A549 (cell line): ENCODE measurements at regions not wholly inside any gene's neighbourhood (a gene's known extent, or its start where the extent isn't known, plus 50 kb on each side); places are given as distances from the start of the nearest gene placed in this dataset.

Experiments
- ATAC-seq, 2 experiments: fragments of 200-7000 bp in 1 of 2; fragments of >200 bp in 1 of 2; cut with Nextera tagmentation in 1 of 2; cut with Tn5 transposase in 1 of 2; 3 replicates each; pipeline versions ENCODE4 v1.8.0 to v1.9.1; 2018 to 2020; ENCODE audit warnings: mild to moderate bottlenecking in 1 of 2, moderate library complexity in 1 of 2
- CTCF ChIA-PET: fragments of 300-600 bp; sonication (Branson Sonifier 250); formaldehyde crosslinking; extraction: SDS; loops from one replicate; lab custom pipeline; 2021; ENCODE audit warnings: antibody characterized with exemption, inconsistent platforms; lab: Yijun Ruan, JAX
- POLR2A ChIA-PET: fragments of 350-600 bp; formaldehyde crosslinking; extraction: SDS; loops from one replicate; lab custom pipeline; 2021; ENCODE audit warnings: antibody characterized with exemption, inconsistent platforms; lab: Yijun Ruan, JAX
- DNase-seq, 2 experiments: peaks; one replicate each; pipeline versions ENCODE4 v3.0.0 to v3.0.0-alpha.2; 2011 to 2016; ENCODE audit warnings: low read depth in 1 of 2, low spot score in 1 of 2
- FAIRE-seq: peaks from 2 replicates; lab custom pipeline; 2011; peaks lifted over from hg19 to GRCh38; lab: Jason Lieb, UNC
- H3K27ac ChIP-seq, 2 experiments: fragments of >200 bp; sonication (Bioruptor Twin); formaldehyde crosslinking; 3 replicates each; pipeline ENCODE4 v1.5.1; 2016 to 2017
- H3K4me1 ChIP-seq: fragments of >200 bp; sonication (Bioruptor Twin); formaldehyde crosslinking; 3 replicates; pipeline ENCODE4 v1.6.1; 2016
- H3K4me2 ChIP-seq: fragments of >200 bp; sonication (Bioruptor Twin); formaldehyde crosslinking; 3 replicates; pipeline ENCODE4 v1.6.1; 2016
- H3K4me3 ChIP-seq: fragments of >200 bp; sonication (Bioruptor Twin); formaldehyde crosslinking; 3 replicates; pipeline ENCODE4 v1.5.1; 2016
- H3K9me3 ChIP-seq: fragments of >200 bp; sonication (Bioruptor Twin); formaldehyde crosslinking; 3 replicates; pipeline ENCODE4 v1.6.1; 2016
- BHLHE40 ChIP-seq: IDR thresholded peaks from 2 replicates; pipeline ENCODE4 v1.6.1; 2012; ENCODE audit warnings: low read depth, low read length, inconsistent platforms
- CBX2 ChIP-seq: fragments of 200-600 bp; sonication (generic); IDR thresholded peaks from 2 replicates; pipeline ENCODE4 v1.6.1; 2016; ENCODE audit warnings: low read depth, mild to moderate bottlenecking, borderline replicate concordance
- CBX8 ChIP-seq: fragments of 200-600 bp; sonication (generic); IDR thresholded peaks from 2 replicates; pipeline ENCODE4 v1.6.1; 2016
- CEBPB ChIP-seq, 2 experiments: fragments of >200 bp in 1 of 2; sonication (Bioruptor Twin) in 1 of 2; formaldehyde crosslinking in 1 of 2; IDR thresholded peaks; 2 replicates each; pipeline ENCODE4 v1.6.1; 2012 to 2016
- CHD2 ChIP-seq: fragments of 150-350 bp; IDR thresholded peaks from 2 replicates; pipeline ENCODE4 v1.6.1; 2014; ENCODE audit warnings: low read length; ENCODE audit not compliant: partially characterized antibody
- HDAC2 ChIP-seq: fragments of 200-600 bp; sonication (generic); IDR thresholded peaks from 2 replicates; pipeline ENCODE4 v1.6.1; 2016
- HEYL ChIP-seq: fragments of 250-450 bp; sonication (Bioruptor Pico); IDR thresholded peaks from 2 replicates; pipeline ENCODE4 v1.8.0; 2021; ENCODE audit warnings: mild to moderate bottlenecking, moderate library complexity
- HOXA7 ChIP-seq: fragments of 250-450 bp; sonication (Bioruptor Pico); IDR thresholded peaks from 2 replicates; pipeline ENCODE4 v1.5.0; 2020; ENCODE audit warnings: mild to moderate bottlenecking, moderate library complexity
- HOXB5 ChIP-seq: fragments of 250-450 bp; sonication (Bioruptor Pico); IDR thresholded peaks from 2 replicates; pipeline ENCODE4 v1.5.0; 2020; ENCODE audit warnings: mild to moderate bottlenecking, moderate library complexity
- KDM1A ChIP-seq: fragments of 200-600 bp; sonication (generic); IDR thresholded peaks from 2 replicates; pipeline ENCODE4 v1.6.1; 2016; ENCODE audit warnings: low read depth, mild to moderate bottlenecking
- MYC ChIP-seq: IDR thresholded peaks from 2 replicates; pipeline ENCODE4 v1.6.1; 2012; ENCODE audit warnings: mild to moderate bottlenecking, inconsistent platforms, low read length, improper control_type of control experiment, borderline replicate concordance
- NPAS2 ChIP-seq: fragments of 250-450 bp; sonication (Bioruptor Pico); IDR thresholded peaks from 2 replicates; pipeline ENCODE4 v1.8.0; 2022; ENCODE audit warnings: mild to moderate bottlenecking, moderate library complexity, borderline replicate concordance
- NR3C1 ChIP-seq: fragments of >200 bp; sonication (Bioruptor Twin); formaldehyde crosslinking; IDR thresholded peaks from 3 replicates; pipeline ENCODE4 v1.6.1; 2017
- POLR2A ChIP-seq: IDR thresholded peaks from 2 replicates; pipeline ENCODE4 v1.6.1; 2012; ENCODE audit warnings: mild to moderate bottlenecking, low read length
- RNF2 ChIP-seq: fragments of 200-600 bp; sonication (generic); IDR thresholded peaks from 2 replicates; pipeline ENCODE4 v1.6.1; 2016; ENCODE audit warnings: low read depth, mild to moderate bottlenecking, antibody characterized with exemption, moderate library complexity, borderline replicate concordance
- SMC3 ChIP-seq: fragments of >200 bp; sonication (Bioruptor Twin); formaldehyde crosslinking; IDR thresholded peaks from 3 replicates; pipeline ENCODE4 v1.6.1; 2018; ENCODE audit warnings: inconsistent platforms
- WGBS: methylation state at CpG from one replicate; pipeline ENCODE4 v1.1.6; 2017; ENCODE audit errors: missing lambda C conversion rate; 5-methylcytosine and 5-hydroxymethylcytosine counted together
- TF ChIP-seq, protein P1 (sequence below): fragments of >200 bp; sonication (Bioruptor Twin); formaldehyde crosslinking; IDR thresholded peaks from 3 replicates; pipeline ENCODE4 v1.5.1; 2016
- TF ChIP-seq, protein P2 (sequence below): fragments of >200 bp; sonication (Bioruptor Twin); formaldehyde crosslinking; IDR thresholded peaks from 3 replicates; pipeline ENCODE4 v1.6.1; 2016
- TF ChIP-seq, protein P3 (sequence below): IDR thresholded peaks from 2 replicates; pipeline ENCODE4 v1.6.1; 2012
- TF ChIP-seq, protein P4 (sequence below): fragments of 200-600 bp; sonication (generic); IDR thresholded peaks from 2 replicates; pipeline ENCODE4 v1.6.1; 2016; ENCODE audit warnings: antibody characterized with exemption, mild to moderate bottlenecking, moderate library complexity
- TF ChIP-seq, protein P5 (sequence below): fragments of 450-650 bp; IDR thresholded peaks from 2 replicates; pipeline ENCODE4 v1.6.1; 2014; ENCODE audit warnings: antibody characterized with exemption
- TF ChIP-seq, protein P6 (sequence below): fragments of 250-450 bp; sonication (Bioruptor Pico); IDR thresholded peaks from 2 replicates; pipeline ENCODE4 v1.5.0; 2020; ENCODE audit warnings: low read depth, mild to moderate bottlenecking, moderate library complexity

DNA sequence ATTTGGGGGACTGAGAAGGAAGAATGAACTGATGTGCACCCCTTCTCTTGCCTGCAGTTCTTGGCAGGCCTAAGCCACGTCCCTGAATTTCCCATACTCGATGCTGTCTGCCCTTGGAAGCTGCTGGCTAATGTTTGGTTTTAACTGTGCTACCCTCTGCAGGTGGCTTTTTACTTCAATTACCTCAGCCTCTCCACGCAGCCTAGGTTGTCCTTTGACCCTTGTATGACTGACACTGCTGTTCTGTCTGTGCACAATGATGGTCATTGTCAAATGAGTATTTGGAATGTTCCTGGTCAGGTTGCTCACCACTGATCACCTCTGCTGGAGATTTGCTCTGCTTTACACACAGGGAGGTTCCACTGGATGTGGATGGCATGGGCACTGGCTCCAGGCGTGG is 137.1 kb downstream of the ZNF518B start:
- H3K4me2 ChIP-seq = no peak overlapping the region
- WGBS = 0% methylated on average over 4 of the region's 4 CpGs
- DNase-seq (no peak), FAIRE-seq (no peak), ATAC-seq (no peak)
- H3K9me3 ChIP-seq = no peaks in the 10 kb centered on the region
- no peak overlapping the region for H3K27ac ChIP-seq
- no peak overlapping the region for H3K4me3 ChIP-seq
- POLR2A ChIA-PET = no interaction called here
- no peaks in the 10 kb centered on the region for H3K4me1 ChIP-seq
- CTCF ChIA-PET = no interaction called here
- TF ChIP-seq, protein P1, sequence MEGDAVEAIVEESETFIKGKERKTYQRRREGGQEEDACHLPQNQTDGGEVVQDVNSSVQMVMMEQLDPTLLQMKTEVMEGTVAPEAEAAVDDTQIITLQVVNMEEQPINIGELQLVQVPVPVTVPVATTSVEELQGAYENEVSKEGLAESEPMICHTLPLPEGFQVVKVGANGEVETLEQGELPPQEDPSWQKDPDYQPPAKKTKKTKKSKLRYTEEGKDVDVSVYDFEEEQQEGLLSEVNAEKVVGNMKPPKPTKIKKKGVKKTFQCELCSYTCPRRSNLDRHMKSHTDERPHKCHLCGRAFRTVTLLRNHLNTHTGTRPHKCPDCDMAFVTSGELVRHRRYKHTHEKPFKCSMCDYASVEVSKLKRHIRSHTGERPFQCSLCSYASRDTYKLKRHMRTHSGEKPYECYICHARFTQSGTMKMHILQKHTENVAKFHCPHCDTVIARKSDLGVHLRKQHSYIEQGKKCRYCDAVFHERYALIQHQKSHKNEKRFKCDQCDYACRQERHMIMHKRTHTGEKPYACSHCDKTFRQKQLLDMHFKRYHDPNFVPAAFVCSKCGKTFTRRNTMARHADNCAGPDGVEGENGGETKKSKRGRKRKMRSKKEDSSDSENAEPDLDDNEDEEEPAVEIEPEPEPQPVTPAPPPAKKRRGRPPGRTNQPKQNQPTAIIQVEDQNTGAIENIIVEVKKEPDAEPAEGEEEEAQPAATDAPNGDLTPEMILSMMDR = no peak
- no peak for TF ChIP-seq HDAC2
- TF ChIP-seq CBX8 = no peak
- TF ChIP-seq, protein P2, sequence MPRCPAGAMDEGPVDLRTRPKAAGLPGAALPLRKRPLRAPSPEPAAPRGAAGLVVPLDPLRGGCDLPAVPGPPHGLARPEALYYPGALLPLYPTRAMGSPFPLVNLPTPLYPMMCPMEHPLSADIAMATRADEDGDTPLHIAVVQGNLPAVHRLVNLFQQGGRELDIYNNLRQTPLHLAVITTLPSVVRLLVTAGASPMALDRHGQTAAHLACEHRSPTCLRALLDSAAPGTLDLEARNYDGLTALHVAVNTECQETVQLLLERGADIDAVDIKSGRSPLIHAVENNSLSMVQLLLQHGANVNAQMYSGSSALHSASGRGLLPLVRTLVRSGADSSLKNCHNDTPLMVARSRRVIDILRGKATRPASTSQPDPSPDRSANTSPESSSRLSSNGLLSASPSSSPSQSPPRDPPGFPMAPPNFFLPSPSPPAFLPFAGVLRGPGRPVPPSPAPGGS = no peak
- TF ChIP-seq CHD2 = no peak
- no peak for TF ChIP-seq CBX2
- TF ChIP-seq NR3C1 = no peak
- no peak for TF ChIP-seq POLR2A
- TF ChIP-seq, protein P3, sequence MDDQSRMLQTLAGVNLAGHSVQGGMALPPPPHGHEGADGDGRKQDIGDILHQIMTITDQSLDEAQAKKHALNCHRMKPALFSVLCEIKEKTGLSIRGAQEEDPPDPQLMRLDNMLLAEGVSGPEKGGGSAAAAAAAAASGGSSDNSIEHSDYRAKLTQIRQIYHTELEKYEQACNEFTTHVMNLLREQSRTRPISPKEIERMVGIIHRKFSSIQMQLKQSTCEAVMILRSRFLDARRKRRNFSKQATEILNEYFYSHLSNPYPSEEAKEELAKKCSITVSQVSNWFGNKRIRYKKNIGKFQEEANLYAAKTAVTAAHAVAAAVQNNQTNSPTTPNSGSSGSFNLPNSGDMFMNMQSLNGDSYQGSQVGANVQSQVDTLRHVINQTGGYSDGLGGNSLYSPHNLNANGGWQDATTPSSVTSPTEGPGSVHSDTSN = no peak
- TF ChIP-seq NPAS2 = no peak
- TF ChIP-seq HOXB5 (CRISPR knock-in tag) = no peak
- TF ChIP-seq, protein P4, sequence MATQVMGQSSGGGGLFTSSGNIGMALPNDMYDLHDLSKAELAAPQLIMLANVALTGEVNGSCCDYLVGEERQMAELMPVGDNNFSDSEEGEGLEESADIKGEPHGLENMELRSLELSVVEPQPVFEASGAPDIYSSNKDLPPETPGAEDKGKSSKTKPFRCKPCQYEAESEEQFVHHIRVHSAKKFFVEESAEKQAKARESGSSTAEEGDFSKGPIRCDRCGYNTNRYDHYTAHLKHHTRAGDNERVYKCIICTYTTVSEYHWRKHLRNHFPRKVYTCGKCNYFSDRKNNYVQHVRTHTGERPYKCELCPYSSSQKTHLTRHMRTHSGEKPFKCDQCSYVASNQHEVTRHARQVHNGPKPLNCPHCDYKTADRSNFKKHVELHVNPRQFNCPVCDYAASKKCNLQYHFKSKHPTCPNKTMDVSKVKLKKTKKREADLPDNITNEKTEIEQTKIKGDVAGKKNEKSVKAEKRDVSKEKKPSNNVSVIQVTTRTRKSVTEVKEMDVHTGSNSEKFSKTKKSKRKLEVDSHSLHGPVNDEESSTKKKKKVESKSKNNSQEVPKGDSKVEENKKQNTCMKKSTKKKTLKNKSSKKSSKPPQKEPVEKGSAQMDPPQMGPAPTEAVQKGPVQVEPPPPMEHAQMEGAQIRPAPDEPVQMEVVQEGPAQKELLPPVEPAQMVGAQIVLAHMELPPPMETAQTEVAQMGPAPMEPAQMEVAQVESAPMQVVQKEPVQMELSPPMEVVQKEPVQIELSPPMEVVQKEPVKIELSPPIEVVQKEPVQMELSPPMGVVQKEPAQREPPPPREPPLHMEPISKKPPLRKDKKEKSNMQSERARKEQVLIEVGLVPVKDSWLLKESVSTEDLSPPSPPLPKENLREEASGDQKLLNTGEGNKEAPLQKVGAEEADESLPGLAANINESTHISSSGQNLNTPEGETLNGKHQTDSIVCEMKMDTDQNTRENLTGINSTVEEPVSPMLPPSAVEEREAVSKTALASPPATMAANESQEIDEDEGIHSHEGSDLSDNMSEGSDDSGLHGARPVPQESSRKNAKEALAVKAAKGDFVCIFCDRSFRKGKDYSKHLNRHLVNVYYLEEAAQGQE = no peak
- TF ChIP-seq, protein P5, sequence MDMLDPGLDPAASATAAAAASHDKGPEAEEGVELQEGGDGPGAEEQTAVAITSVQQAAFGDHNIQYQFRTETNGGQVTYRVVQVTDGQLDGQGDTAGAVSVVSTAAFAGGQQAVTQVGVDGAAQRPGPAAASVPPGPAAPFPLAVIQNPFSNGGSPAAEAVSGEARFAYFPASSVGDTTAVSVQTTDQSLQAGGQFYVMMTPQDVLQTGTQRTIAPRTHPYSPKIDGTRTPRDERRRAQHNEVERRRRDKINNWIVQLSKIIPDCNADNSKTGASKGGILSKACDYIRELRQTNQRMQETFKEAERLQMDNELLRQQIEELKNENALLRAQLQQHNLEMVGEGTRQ = no peak
- TF ChIP-seq SMC3 = no peak
- TF ChIP-seq, protein P6, sequence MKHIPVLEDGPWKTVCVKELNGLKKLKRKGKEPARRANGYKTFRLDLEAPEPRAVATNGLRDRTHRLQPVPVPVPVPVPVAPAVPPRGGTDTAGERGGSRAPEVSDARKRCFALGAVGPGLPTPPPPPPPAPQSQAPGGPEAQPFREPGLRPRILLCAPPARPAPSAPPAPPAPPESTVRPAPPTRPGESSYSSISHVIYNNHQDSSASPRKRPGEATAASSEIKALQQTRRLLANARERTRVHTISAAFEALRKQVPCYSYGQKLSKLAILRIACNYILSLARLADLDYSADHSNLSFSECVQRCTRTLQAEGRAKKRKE (CRISPR knock-in tag) = no peak
- no peak for TF ChIP-seq HEYL (CRISPR knock-in tag)
- no peak for TF ChIP-seq CEBPB (IDR thresholded peaks at IDR 0.05)
- TF ChIP-seq RNF2 = no peak

DNA sequence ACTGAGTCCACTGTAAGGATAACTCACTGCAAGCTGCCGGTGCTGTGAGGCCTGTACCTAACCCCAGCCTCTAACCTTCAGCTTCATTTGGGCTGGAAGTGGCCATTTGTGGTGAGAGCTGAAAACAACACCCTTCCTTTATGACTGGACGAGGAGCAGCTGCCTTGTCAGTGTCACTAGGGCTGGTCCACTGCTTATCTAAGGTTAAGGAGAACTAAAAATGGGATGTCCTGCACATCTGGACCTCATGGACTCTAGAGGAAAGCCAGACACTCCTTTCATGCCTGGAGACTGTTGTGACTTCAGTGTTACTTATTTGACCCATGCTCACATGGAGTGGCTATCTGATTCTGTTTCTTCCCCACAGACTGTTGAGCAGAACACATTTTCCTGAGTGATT is 139.9 kb downstream of the ZNF518B start:
- Histone ChIP-seq H3K4me1 (no peaks in the 10 kb centered on the region), H3K9me3 (no peaks in the 10 kb centered on the region), H3K4me2 (no peak overlapping the region), H3K4me3 (no peak overlapping the region), H3K27ac (no peak overlapping the region)
- ATAC-seq = no peak
- 0% methylated on average over 1 of the region's 2 CpGs for WGBS
- DNase-seq = no peak
- no peak for TF ChIP-seq KDM1A
- TF ChIP-seq CHD2 = no peak
- TF ChIP-seq, protein P4 = no peak
- TF ChIP-seq HOXA7 = no peak
- TF ChIP-seq NPAS2 = no peak
- TF ChIP-seq, protein P6 (CRISPR knock-in tag) = no peak
- no peak for TF ChIP-seq BHLHE40
- TF ChIP-seq MYC = no peak
- POLR2A ChIA-PET = no interaction called here
- CTCF ChIA-PET = no interaction called here
- FAIRE-seq = no peak
